ENCODE measurements at regions not wholly inside any gene's neighbourhood (a gene's known extent, or its start where the extent isn't known, plus 50 kb on each side); places are given as distances from the start of the nearest gene placed in this dataset.

DNA sequence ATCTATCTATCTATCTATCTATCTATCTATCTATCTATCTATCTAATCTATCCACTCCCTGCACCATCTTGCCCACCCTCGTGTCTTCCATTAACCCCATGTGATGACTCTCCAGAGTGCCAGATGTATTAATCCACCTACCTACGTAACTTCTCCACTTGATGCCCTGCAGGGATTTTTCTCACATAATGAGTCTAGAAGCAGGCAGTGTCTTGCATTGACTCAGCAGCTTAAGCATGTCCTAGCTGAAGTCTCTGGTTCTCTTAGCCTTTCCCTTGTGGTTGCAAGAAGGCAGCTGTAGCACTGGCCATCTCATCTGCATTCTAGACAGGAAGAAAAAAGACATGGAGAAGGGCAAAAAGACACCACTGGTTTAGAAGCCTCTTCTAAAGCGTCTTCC is 96.7 kb upstream of the ALDH1B1 start:
- Histone ChIP-seq H2BK5ac (ENCODE audit: low read length) (no peak overlapping the region), H3K27me3 (ENCODE audit: insufficient read depth, low read length, poor library complexity) (no peaks in the 10 kb centered on the region), H3K23ac (ENCODE audit: low read length) (no peak overlapping the region), H3K36me3 (ENCODE audit: control insufficient read depth, insufficient read depth, low read length) (no peaks in the 10 kb centered on the region), H4K5ac (ENCODE audit: low read length) (no peak overlapping the region), H2AK5ac (ENCODE audit: low read length) (no peak overlapping the region), H2BK15ac (replicated peaks; ENCODE audit: low read depth) (no peak overlapping the region), H3K4ac (ENCODE audit: low read depth, low read length) (no peak overlapping the region), H3K9ac (ENCODE audit: low read length) (no peak overlapping the region), H3K18ac (ENCODE audit: low read length) (no peak overlapping the region), H3K79me2 (ENCODE audit: control insufficient read depth, insufficient read depth, low read length) (no peaks in the 10 kb centered on the region), H3K4me3 (ENCODE audit: low read length) (no peak overlapping the region), H3K79me1 (ENCODE audit: low read length) (no peaks in the 10 kb centered on the region), H3K56ac (ENCODE audit: low read length) (no peak overlapping the region), H3K4me1 (ENCODE audit: control insufficient read depth, low read depth, low read length) (no peaks in the 10 kb centered on the region), H4K8ac (ENCODE audit: low read depth, low read length) (no peak overlapping the region), H3K27ac (ENCODE audit: low read depth, low read length) (no peak overlapping the region), H2BK120ac (ENCODE audit: low read depth, low read length) (no peak overlapping the region), H3K4me2 (ENCODE audit: low read length) (no peak overlapping the region)
- DNase-seq, result no peak
- no CpG with 5 or more reads among the region's 3 CpGs for WGBS (ENCODE audit: extremely low coverage, insufficient coverage, low lambda C conversion rate)

DNA sequence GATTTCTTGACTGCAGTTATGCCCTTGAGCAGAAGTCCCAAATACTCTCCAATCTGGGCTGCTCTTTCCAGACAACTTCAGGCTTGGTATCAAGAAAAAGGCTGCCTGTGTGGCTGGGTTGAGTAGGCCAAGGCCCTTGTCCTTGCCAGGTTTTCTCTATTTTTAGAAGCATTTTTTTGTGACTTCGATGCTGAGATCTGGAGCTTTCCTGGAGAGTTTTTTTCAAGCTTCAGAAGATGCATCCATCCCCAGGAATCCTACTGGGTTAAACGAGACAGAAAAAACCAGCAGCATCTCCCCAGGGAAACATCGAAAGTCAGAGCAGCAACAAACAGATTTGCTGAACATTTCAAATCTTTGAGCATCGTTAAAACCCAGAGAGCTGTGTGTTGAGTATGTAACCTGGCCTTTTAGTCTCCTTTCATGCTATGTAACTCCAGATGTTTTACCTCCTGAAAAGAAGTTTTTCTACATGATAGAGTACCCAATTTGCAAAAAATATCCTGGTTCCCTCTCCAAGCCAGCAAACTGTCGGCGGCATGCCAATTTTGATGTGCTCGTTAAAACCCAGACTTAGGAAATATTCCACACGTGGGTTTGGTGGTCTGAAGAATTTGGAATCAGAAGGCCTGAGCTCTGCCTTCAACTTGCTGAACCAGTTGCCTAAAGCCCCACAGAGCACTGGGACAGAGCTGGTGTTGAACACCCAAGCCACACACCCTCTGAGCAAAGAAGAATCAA is 98.1 kb upstream of the ALDH1B1 start:
- Histone ChIP-seq H3K27ac (ENCODE audit: low read depth, low read length) (no peak overlapping the region), H3K18ac (ENCODE audit: low read length) (no peak overlapping the region), H2BK5ac (ENCODE audit: low read length) (no peak overlapping the region), H2AK5ac (ENCODE audit: low read length) (no peak overlapping the region), H3K9ac (ENCODE audit: low read length) (no peak overlapping the region), H3K4ac (ENCODE audit: low read depth, low read length) (no peak overlapping the region), H3K4me2 (ENCODE audit: low read length) (no peak overlapping the region), H3K4me1 (ENCODE audit: control insufficient read depth, low read depth, low read length) (no peaks in the 10 kb centered on the region), H3K79me1 (ENCODE audit: low read length) (no peaks in the 10 kb centered on the region), H3K79me2 (ENCODE audit: control insufficient read depth, insufficient read depth, low read length) (no peaks in the 10 kb centered on the region), H3K56ac (ENCODE audit: low read length) (no peak overlapping the region), H3K23ac (ENCODE audit: low read length) (no peak overlapping the region), H4K8ac (ENCODE audit: low read depth, low read length) (no peak overlapping the region), H3K36me3 (ENCODE audit: control insufficient read depth, insufficient read depth, low read length) (no peaks in the 10 kb centered on the region), H3K27me3 (ENCODE audit: insufficient read depth, low read length, poor library complexity) (no peaks in the 10 kb centered on the region), H3K4me3 (ENCODE audit: low read length) (no peak overlapping the region), H2BK15ac (replicated peaks; ENCODE audit: low read depth) (no peak overlapping the region), H2BK120ac (ENCODE audit: low read depth, low read length) (no peak overlapping the region), H4K5ac (ENCODE audit: low read length) (no peak overlapping the region)
- WGBS (ENCODE audit: extremely low coverage, insufficient coverage, low lambda C conversion rate), result no CpG with 5 or more reads among the region's 8 CpGs
- no peak for DNase-seq

DNA sequence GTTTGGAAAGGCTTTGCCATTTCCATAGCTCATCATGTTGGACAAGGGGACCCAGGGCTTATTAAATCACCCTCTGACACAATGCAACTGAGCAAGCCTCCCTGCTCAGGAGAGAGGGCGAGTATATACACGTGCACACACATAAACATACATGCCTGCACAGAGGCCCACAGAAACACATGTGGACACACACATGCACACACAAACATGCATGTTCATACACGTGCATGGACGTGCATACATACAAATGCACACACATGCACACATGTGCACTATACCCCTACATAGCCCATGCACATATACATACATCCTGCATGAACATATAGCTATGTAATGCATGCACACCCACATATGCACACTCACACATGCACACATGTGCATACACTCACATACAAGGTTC is 99.5 kb upstream of the ALDH1B1 start:
- Histone ChIP-seq H3K23ac (ENCODE audit: low read length) (no peak overlapping the region), H3K36me3 (ENCODE audit: control insufficient read depth, insufficient read depth, low read length) (no peaks in the 10 kb centered on the region), H3K27ac (ENCODE audit: low read depth, low read length) (no peak overlapping the region), H4K5ac (ENCODE audit: low read length) (no peak overlapping the region), H3K27me3 (ENCODE audit: insufficient read depth, low read length, poor library complexity) (no peaks in the 10 kb centered on the region), H3K18ac (ENCODE audit: low read length) (no peak overlapping the region), H3K4me2 (ENCODE audit: low read length) (no peak overlapping the region), H2AK5ac (ENCODE audit: low read length) (no peak overlapping the region), H3K79me2 (ENCODE audit: control insufficient read depth, insufficient read depth, low read length) (no peaks in the 10 kb centered on the region), H3K4me3 (ENCODE audit: low read length) (no peak overlapping the region), H3K56ac (ENCODE audit: low read length) (no peak overlapping the region), H3K9ac (ENCODE audit: low read length) (no peak overlapping the region), H4K8ac (ENCODE audit: low read depth, low read length) (no peak overlapping the region), H3K4me1 (ENCODE audit: control insufficient read depth, low read depth, low read length) (no peaks in the 10 kb centered on the region), H2BK15ac (replicated peaks; ENCODE audit: low read depth) (no peak overlapping the region), H3K79me1 (ENCODE audit: low read length) (no peaks in the 10 kb centered on the region), H2BK120ac (ENCODE audit: low read depth, low read length) (no peak overlapping the region), H2BK5ac (ENCODE audit: low read length) (no peak overlapping the region), H3K4ac (ENCODE audit: low read depth, low read length) (no peak overlapping the region)
- no CpG with 5 or more reads among the region's 4 CpGs for WGBS (ENCODE audit: extremely low coverage, insufficient coverage, low lambda C conversion rate)
- no peak for DNase-seq

DNA sequence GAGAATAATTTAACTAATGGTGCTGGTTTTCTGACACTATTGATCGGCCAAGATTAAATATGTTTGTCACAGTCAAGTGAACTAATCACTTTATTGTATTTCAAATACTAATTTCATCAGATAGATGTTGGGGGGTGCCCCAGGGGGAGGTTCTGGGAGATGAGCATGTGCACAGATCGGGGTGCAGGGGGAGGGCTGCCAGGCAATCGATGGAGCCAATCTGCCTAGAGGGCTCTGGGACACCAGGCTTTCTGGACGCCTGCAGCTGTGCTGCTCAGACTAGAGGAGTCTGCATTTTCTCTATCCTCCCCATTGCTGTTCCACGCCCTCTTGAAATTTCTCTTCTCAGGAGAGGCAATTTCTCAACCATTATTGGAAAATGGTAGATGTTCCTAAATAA is 100.0 kb upstream of the ALDH1B1 start:
- no peak overlapping the region for H2AK5ac ChIP-seq (ENCODE audit: low read length)
- H2BK5ac ChIP-seq (ENCODE audit: low read length), result no peak overlapping the region
- H3K23ac ChIP-seq (ENCODE audit: low read length), result no peak overlapping the region
- H3K18ac ChIP-seq (ENCODE audit: low read length), result no peak overlapping the region
- H2BK15ac ChIP-seq (replicated peaks; ENCODE audit: low read depth), result no peak overlapping the region
- no peak for DNase-seq
- no peak overlapping the region for H3K4me2 ChIP-seq (ENCODE audit: low read length)
- no peak overlapping the region for H3K56ac ChIP-seq (ENCODE audit: low read length)
- H3K27me3 ChIP-seq (ENCODE audit: insufficient read depth, low read length, poor library complexity), result no peaks in the 10 kb centered on the region
- H3K9ac ChIP-seq (ENCODE audit: low read length), result no peak overlapping the region
- no peak overlapping the region for H4K8ac ChIP-seq (ENCODE audit: low read depth, low read length)
- no peaks in the 10 kb centered on the region for H3K4me1 ChIP-seq (ENCODE audit: control insufficient read depth, low read depth, low read length)
- no peak overlapping the region for H3K4me3 ChIP-seq (ENCODE audit: low read length)
- no peak overlapping the region for H2BK120ac ChIP-seq (ENCODE audit: low read depth, low read length)
- H3K27ac ChIP-seq (ENCODE audit: low read depth, low read length), result no peak overlapping the region
- no CpG with 5 or more reads among the region's 5 CpGs for WGBS (ENCODE audit: extremely low coverage, insufficient coverage, low lambda C conversion rate)
- no peaks in the 10 kb centered on the region for H3K79me1 ChIP-seq (ENCODE audit: low read length)
- H3K79me2 ChIP-seq (ENCODE audit: control insufficient read depth, insufficient read depth, low read length), result no peaks in the 10 kb centered on the region
- H3K36me3 ChIP-seq (ENCODE audit: control insufficient read depth, insufficient read depth, low read length), result no peaks in the 10 kb centered on the region
- no peak overlapping the region for H3K4ac ChIP-seq (ENCODE audit: low read depth, low read length)
- H4K5ac ChIP-seq (ENCODE audit: low read length), result no peak overlapping the region

DNA sequence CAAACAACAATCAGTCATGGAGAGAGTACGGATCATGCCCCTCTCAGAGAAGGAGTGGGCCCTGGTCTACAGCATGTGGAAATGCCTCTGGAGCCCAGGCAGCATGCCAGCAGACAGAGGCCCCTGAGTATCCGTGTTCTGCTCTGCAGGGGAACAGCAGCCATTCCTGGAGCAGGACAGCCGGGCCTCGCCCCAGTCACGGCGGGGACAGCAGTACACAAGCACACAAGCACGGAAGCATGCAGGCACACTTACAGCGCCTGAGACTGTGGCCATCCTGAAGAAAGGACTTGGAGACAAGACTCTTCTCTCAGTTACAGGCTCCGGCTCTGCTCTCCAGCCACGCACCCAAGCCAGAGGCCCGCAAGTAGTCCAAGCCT is 102.6 kb upstream of the ALDH1B1 start:
- no peaks in the 10 kb centered on the region for H3K27me3 ChIP-seq (ENCODE audit: insufficient read depth, low read length, poor library complexity)
- H3K18ac ChIP-seq (ENCODE audit: low read length), result no peak overlapping the region
- H3K4me2 ChIP-seq (ENCODE audit: low read length), result no peak overlapping the region
- DNase-seq, result no peak
- H4K8ac ChIP-seq (ENCODE audit: low read depth, low read length), result no peak overlapping the region
- WGBS (ENCODE audit: extremely low coverage, insufficient coverage, low lambda C conversion rate), result no CpG with 5 or more reads among the region's 11 CpGs
- H3K4me1 ChIP-seq (ENCODE audit: control insufficient read depth, low read depth, low read length), result no peaks in the 10 kb centered on the region
- no peak overlapping the region for H2AK5ac ChIP-seq (ENCODE audit: low read length)
- H3K4me3 ChIP-seq (ENCODE audit: low read length), result no peak overlapping the region
- no peak overlapping the region for H3K4ac ChIP-seq (ENCODE audit: low read depth, low read length)
- H2BK5ac ChIP-seq (ENCODE audit: low read length), result no peak overlapping the region
- no peak overlapping the region for H3K23ac ChIP-seq (ENCODE audit: low read length)
- no peaks in the 10 kb centered on the region for H3K36me3 ChIP-seq (ENCODE audit: control insufficient read depth, insufficient read depth, low read length)
- no peak overlapping the region for H3K56ac ChIP-seq (ENCODE audit: low read length)
- H3K79me1 ChIP-seq (ENCODE audit: low read length), result no peaks in the 10 kb centered on the region
- H2BK15ac ChIP-seq (replicated peaks; ENCODE audit: low read depth), result no peak overlapping the region
- H4K5ac ChIP-seq (ENCODE audit: low read length), result no peak overlapping the region
- no peak overlapping the region for H3K9ac ChIP-seq (ENCODE audit: low read length)
- no peak overlapping the region for H3K27ac ChIP-seq (ENCODE audit: low read depth, low read length)
- H3K79me2 ChIP-seq (ENCODE audit: control insufficient read depth, insufficient read depth, low read length), result no peaks in the 10 kb centered on the region
- H2BK120ac ChIP-seq (ENCODE audit: low read depth, low read length), result no peak overlapping the region

DNA sequence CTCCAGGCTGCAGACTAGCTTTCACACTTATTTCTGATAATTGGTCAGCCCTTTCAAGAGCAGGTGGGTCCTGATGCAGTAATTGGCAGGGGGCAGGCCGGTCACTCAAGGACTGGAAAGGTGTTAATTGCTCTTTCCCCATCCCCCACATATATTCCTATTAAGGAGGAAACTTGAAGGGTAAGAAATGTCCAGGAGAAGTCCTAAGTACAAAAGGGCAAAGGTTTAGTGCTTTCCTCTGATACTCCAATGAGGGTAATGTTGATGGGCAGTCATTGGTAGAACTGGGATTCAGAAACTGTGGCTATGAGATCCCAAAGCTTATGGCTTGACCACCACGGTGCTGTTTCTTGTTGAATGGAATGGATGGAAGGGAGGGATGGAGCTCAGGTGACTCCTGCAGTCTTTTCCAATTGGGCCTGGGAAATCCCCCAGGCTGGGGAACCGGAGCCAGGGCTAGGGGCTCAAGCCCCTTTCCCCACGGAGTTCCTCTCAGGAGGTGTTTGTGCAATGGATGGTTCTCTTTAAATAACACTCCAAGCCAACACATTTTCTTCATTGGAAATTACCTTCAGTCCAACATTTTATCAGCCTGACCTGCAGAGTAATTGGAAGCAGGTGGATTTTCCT is 103.2 kb upstream of the ALDH1B1 start:
- Histone ChIP-seq H2AK5ac (ENCODE audit: low read length) (no peak overlapping the region), H3K56ac (ENCODE audit: low read length) (no peak overlapping the region), H3K4ac (ENCODE audit: low read depth, low read length) (no peak overlapping the region), H4K5ac (ENCODE audit: low read length) (no peak overlapping the region), H2BK5ac (ENCODE audit: low read length) (no peak overlapping the region), H2BK15ac (replicated peaks; ENCODE audit: low read depth) (no peak overlapping the region), H3K27ac (ENCODE audit: low read depth, low read length) (no peak overlapping the region), H4K8ac (ENCODE audit: low read depth, low read length) (no peak overlapping the region), H3K79me1 (ENCODE audit: low read length) (no peaks in the 10 kb centered on the region), H3K4me3 (ENCODE audit: low read length) (no peak overlapping the region), H3K18ac (ENCODE audit: low read length) (no peak overlapping the region), H2BK120ac (ENCODE audit: low read depth, low read length) (no peak overlapping the region), H3K9ac (ENCODE audit: low read length) (no peak overlapping the region), H3K23ac (ENCODE audit: low read length) (no peak overlapping the region), H3K79me2 (ENCODE audit: control insufficient read depth, insufficient read depth, low read length) (no peaks in the 10 kb centered on the region), H3K36me3 (ENCODE audit: control insufficient read depth, insufficient read depth, low read length) (no peaks in the 10 kb centered on the region), H3K4me1 (ENCODE audit: control insufficient read depth, low read depth, low read length) (no peaks in the 10 kb centered on the region), H3K4me2 (ENCODE audit: low read length) (no peak overlapping the region), H3K27me3 (ENCODE audit: insufficient read depth, low read length, poor library complexity) (no peaks in the 10 kb centered on the region)
- WGBS (ENCODE audit: extremely low coverage, insufficient coverage, low lambda C conversion rate), result no CpG with 5 or more reads among the region's 4 CpGs
- DNase-seq, result no peak

Measured in mesendoderm (in vitro differentiated cells).